ENCODE measurements at regions not wholly inside any gene's neighbourhood (a gene's known extent, or its start where the extent isn't known, plus 50 kb on each side); places are given as distances from the start of the nearest gene placed in this dataset.

- FAIRE-seq (no peak), ATAC-seq (no peak), DNase-seq (ENCODE audit: low spot score) (no peak)
- H3K36me3 ChIP-seq (replicated peaks in 1 of 2; ENCODE audit: control insufficient read depth in 1 of 2, insufficient read depth in 2 of 2, low read length in 2 of 2) = no peaks in the 10 kb centered on the region
- BruUV-seq (replicated peaks) = no TSS peak
- no peaks in the 10 kb centered on the region for H3K27me3 ChIP-seq (ENCODE audit: control insufficient read depth in 1 of 2, insufficient read depth in 2 of 2, low read length in 2 of 2)
- H4K20me1 ChIP-seq (ENCODE audit: insufficient read depth, low read length) = no peaks in the 10 kb centered on the region
- H3K9ac ChIP-seq (ENCODE audit: insufficient read depth, low read depth, low read length) = no peak overlapping the region
- in situ Hi-C loops (cut with HindIII; ENCODE audit: extremely low pct_ligation_motif_present, low pct_unique_long_range_greater_than_20kb) (no loop called here), intact Hi-C loops (cut with micrococcal nuclease; ENCODE audit: unreplicated experiment) (no loop called here)
- H3K27ac ChIP-seq (ENCODE audit: extremely low read length, insufficient read depth, low read length) = no peak overlapping the region
- no peaks in the 10 kb centered on the region for H3K79me2 ChIP-seq (ENCODE audit: insufficient read depth, low read length)
- TF ChIP-seq MAFK (conservative IDR thresholded peaks at IDR 0.05 in 1 of 2, IDR thresholded peaks at IDR 0.05 in 1 of 2; ENCODE audit: low read length in 2 of 2) (peak; percentile 27 to 50; a peak in 3 of 4 replicates), HOMEZ (CRISPR knock-in tag; IDR thresholded peaks at IDR 0.05; ENCODE audit: low read depth) (no peak), MAFF (IDR thresholded peaks at IDR 0.05; ENCODE audit: low read depth, low read length) (0 out of 2 replicates have a peak, but pooled peaks have one; percentile 17)
- TF ChIP-seq, protein P1, sequence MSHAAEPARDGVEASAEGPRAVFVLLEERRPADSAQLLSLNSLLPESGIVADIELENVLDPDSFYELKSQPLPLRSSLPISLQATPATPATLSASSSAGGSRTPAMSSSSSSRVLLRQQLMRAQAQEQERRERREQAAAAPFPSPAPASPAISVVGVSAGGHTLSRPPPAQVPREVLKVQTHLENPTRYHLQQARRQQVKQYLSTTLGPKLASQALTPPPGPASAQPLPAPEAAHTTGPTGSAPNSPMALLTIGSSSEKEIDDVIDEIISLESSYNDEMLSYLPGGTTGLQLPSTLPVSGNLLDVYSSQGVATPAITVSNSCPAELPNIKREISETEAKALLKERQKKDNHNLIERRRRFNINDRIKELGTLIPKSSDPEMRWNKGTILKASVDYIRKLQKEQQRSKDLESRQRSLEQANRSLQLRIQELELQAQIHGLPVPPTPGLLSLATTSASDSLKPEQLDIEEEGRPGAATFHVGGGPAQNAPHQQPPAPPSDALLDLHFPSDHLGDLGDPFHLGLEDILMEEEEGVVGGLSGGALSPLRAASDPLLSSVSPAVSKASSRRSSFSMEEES (CRISPR knock-in tag; IDR thresholded peaks at IDR 0.05) = no peak
- no peak overlapping the region for H3K4me2 ChIP-seq (ENCODE audit: low read depth, low read length)
- CTCF ChIA-PET (ENCODE audit: low intra/inter-chr PET ratio, low total read pairs) = no interaction called here
- no peaks in the 10 kb centered on the region for H3K9me3 ChIP-seq (ENCODE audit: low read length)
- POLR2A ChIA-PET = no interaction called here
- 13% methylated on average over 6 of the region's 6 CpGs for WGBS (ENCODE audit: low lambda C conversion rate)
- H3K4me1 ChIP-seq (ENCODE audit: insufficient read depth, low read length) = no peaks in the 10 kb centered on the region
- no peak overlapping the region for H3K4me3 ChIP-seq (replicated peaks in 1 of 3; ENCODE audit: insufficient read depth in 1 of 3, low read depth in 2 of 3, low read length in 3 of 3)
- H2AFZ ChIP-seq (ENCODE audit: low read length) = no peak overlapping the region
Measured at GRCh38 chr6:135789375-135790050, 62.0 kb upstream of the PDE7B start.

- H3K79me2 ChIP-seq (ENCODE audit: insufficient read depth, low read length) = no peaks in the 10 kb centered on the region
- H3K9me3 ChIP-seq (ENCODE audit: low read length) = no peaks in the 10 kb centered on the region
- H3K27ac ChIP-seq (ENCODE audit: extremely low read length, insufficient read depth, low read length) = no peak overlapping the region
- no peak for DNase-seq (ENCODE audit: low spot score)
- H3K4me2 ChIP-seq (ENCODE audit: low read depth, low read length) = no peak overlapping the region
- no TSS peak for BruUV-seq (replicated peaks)
- intact Hi-C loops (cut with micrococcal nuclease; ENCODE audit: unreplicated experiment) = no loop called here
- ChIA-PET CTCF (ENCODE audit: low intra/inter-chr PET ratio, low total read pairs) (no interaction called here), POLR2A (no interaction called here)
- H2AFZ ChIP-seq (ENCODE audit: low read length) = no peak overlapping the region
- no peaks in the 10 kb centered on the region for H3K27me3 ChIP-seq (ENCODE audit: control insufficient read depth in 1 of 2, insufficient read depth in 2 of 2, low read length in 2 of 2)
- FAIRE-seq = no peak
- H3K9ac ChIP-seq (ENCODE audit: insufficient read depth, low read depth, low read length) = no peak overlapping the region
- no peaks in the 10 kb centered on the region for H3K36me3 ChIP-seq (replicated peaks in 1 of 2; ENCODE audit: control insufficient read depth in 1 of 2, insufficient read depth in 2 of 2, low read length in 2 of 2)
- no peaks in the 10 kb centered on the region for H3K4me1 ChIP-seq (ENCODE audit: insufficient read depth, low read length)
- no peak overlapping the region for H3K4me3 ChIP-seq (replicated peaks in 1 of 3; ENCODE audit: insufficient read depth in 1 of 3, low read depth in 2 of 3, low read length in 3 of 3)
- WGBS (ENCODE audit: low lambda C conversion rate) = under 1% methylated on average over 4 of the region's 4 CpGs
- H4K20me1 ChIP-seq (ENCODE audit: insufficient read depth, low read length) = no peaks in the 10 kb centered on the region
- in situ Hi-C loops (cut with HindIII; ENCODE audit: extremely low pct_ligation_motif_present, low pct_unique_long_range_greater_than_20kb) = no loop called here
- ATAC-seq = no peak
- TF ChIP-seq FLYWCH1 (CRISPR knock-in tag; IDR thresholded peaks at IDR 0.05) (no peak), ZNF740 (CRISPR knock-in tag; IDR thresholded peaks at IDR 0.05) (no peak), ZNF549 (CRISPR knock-in tag; IDR thresholded peaks at IDR 0.05) (no peak), HNRNPLL (IDR thresholded peaks at IDR 0.05; ENCODE audit: low read depth, low read length, poor library complexity, severe bottlenecking) (no peak), RELA (CRISPR knock-in tag; IDR thresholded peaks at IDR 0.05) (no peak), DDIT3 (CRISPR knock-in tag; IDR thresholded peaks at IDR 0.05) (no peak), POLR2A (IDR thresholded peaks at IDR 0.05; ENCODE audit: insufficient read depth in 1 of 2, low read depth in 2 of 2, low read length in 2 of 2) (no peak), EED (CRISPR knock-in tag; IDR thresholded peaks at IDR 0.05) (no peak), ZNF547 (CRISPR knock-in tag; IDR thresholded peaks at IDR 0.05) (no peak)
- TF ChIP-seq, protein P2, sequence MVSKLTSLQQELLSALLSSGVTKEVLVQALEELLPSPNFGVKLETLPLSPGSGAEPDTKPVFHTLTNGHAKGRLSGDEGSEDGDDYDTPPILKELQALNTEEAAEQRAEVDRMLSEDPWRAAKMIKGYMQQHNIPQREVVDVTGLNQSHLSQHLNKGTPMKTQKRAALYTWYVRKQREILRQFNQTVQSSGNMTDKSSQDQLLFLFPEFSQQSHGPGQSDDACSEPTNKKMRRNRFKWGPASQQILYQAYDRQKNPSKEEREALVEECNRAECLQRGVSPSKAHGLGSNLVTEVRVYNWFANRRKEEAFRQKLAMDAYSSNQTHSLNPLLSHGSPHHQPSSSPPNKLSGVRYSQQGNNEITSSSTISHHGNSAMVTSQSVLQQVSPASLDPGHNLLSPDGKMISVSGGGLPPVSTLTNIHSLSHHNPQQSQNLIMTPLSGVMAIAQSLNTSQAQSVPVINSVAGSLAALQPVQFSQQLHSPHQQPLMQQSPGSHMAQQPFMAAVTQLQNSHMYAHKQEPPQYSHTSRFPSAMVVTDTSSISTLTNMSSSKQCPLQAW (CRISPR knock-in tag; IDR thresholded peaks at IDR 0.05) = no peak
Measured at GRCh38 chr6:135791441-135791840, 60.1 kb upstream of the PDE7B start.

All from HepG2 (cell line).